Stimulated activated CD4-positive, alpha-beta T cell treated with anti-CD3 and anti-CD28 coated beads, Interleukin-15, amount 100 ng/mL, for 1 hour (primary cell): ENCODE measurements at regions not wholly inside any gene's neighbourhood (a gene's known extent, or its start where the extent isn't known, plus 50 kb on each side); places are given as distances from the start of the nearest gene placed in this dataset.

Source experiments
- DNase-seq, 2 donors: peaks; one replicate each; pipeline ENCODE4 v3.0.0-alpha.2; 2020; ENCODE audit warnings: low read depth in 1 of 2, low spot score in 1 of 2

- no peak for DNase-seq
These were observed 51.4 kb upstream of the ITM2B start for GRCh38 chr13:48181482-48182145.

DNA sequence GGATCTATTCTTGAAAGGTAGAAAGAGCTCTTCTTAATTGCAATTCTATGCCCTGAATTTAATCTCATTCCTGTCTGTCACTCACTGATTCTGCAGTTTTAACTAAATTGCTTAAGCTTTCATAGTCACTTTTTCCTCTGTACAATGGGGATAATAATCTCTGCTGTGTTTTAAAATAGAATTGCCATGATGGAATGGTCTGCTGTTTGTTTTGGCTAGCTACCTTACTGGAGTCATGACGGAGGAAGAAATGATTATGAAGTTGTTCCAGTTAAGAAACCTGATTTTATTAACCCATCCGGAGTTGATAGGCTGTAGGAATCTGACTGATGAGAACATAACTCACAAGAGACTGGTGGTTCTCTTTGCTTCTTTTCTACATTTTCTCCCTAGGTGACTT is 54.9 kb upstream of the ITM2B start:
- no peak for DNase-seq

DNA sequence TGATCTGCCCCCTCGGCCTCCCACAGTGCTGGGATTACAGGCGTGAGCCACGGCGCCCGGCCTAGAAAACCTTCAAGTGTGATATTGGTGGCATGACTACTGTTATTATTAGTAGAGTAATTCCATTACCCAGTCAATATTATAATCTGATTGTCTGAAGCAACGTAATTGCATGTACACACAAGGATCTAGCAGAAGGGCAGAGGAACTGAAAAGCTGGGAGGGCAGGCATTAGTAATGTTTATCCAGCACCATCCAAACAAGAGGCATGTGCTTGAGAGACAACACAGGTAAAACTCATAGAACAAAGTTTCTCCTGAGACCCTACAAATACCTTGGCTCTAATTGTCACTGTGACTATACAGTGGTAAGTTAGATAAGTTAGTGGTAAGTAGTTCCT is 56.2 kb upstream of the ITM2B start:
- DNase-seq: no peak

DNA sequence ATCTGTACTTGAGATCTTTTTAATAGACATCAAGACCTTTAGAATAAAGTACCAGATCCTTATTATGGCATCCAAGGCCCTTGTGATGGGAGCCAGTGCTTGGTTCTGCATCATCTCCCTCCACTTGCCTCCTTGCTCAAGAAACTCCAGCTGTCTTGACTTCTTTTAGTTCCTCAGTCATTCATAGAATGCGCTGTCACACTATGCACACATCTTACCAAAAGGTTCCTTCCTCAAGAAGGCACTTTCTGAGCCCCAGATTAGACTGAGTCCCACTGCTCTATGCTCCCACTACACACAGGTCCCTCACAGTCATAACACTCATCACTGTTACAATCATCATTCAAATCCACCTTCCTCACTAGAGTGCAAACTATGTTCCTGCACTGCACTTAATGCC is 57.8 kb upstream of the ITM2B start:
- no peak for DNase-seq

GRCh38 chr13:48167866-48168265 is 65.1 kb upstream of the ITM2B start:
- DNase-seq: no peak

DNA sequence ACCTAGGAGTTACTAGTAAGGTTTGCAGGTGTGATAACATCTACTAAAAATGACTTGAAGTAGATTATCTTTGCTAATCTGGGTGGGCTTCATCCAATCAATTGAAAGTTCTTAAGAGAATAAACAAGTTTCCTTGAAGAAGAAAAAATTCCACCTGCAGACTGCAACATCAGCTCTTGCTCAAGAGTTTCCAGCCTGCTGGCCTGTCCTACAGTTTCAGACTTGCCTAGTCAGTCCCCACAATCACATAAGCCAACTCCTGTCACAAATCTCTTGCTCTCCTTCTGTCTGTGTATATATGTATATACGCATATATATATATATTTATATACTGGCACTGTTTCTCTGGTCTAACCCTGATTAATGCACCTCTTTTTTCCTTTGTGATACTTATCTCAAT is 67.3 kb upstream of the ITM2B start:
- DNase-seq: no peak

- no peak for DNase-seq
These were observed 67.9 kb upstream of the ITM2B start for GRCh38 chr13:48165063-48165462.

DNA sequence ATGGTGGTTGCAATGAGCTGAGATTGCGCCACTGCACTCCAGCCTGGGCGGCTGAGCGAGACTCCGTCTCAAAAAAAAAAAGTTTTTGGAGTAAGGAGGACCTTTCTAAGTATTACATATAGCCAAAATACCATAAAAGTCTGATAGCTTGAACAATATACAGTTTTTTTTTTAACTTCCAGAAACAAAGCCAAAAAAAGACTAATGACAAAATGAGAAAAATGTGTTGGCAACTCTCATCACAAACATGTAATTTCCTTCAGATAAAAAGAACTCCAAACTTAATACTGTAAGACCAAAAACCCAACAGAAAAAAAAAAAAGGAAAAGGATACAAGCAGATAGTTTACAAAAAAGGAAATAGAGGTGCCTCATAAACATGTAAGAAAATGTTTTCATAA is 68.2 kb upstream of the MED4 start:
- no peak for DNase-seq

DNA sequence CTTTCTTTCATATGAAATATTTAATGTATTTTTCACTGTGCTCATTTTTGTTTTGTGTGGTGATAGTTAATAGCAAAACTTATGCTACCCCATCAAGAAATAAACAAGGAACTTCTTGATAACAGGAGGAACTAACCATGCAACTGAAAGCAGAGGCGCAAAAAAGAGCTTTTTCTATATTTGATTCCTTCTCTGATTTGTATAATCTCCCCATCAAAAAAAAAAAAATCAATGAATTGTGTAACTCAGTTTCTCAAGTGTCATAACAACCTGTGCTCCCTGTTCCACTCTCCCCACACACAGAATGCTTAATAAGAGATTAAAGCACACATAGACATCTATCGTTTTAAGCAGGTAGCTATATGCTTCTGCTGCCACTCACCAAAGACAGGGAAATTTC is 67.3 kb upstream of the MED4 start:
- no peak for DNase-seq

- DNase-seq: no peak
These were observed 66.8 kb upstream of the MED4 start for GRCh38 chr13:48161530-48162179.

- no peak for DNase-seq
These were observed 65.8 kb upstream of the MED4 start for GRCh38 chr13:48160606-48161278.

- DNase-seq: no peak
These were observed 64.9 kb upstream of the MED4 start for GRCh38 chr13:48159826-48160225.

DNA sequence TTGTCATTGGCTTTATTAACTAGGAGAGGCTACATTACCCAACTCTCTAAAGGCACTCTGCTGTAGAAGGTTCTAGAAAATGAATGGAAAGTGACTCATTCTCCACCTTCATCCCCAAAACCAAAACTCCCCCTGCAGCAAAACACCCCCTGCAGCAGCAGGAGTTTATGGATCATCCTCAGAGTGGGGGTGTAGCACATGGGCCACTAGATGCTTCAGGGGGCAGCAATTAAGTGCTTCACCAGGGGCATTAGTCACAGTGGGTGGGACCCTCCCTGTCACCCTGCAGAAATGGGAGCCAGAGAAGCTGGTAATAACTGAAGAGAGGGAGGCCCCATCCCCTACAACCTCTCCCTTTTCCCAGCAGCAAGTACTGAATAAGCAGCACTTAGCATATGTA is 64.5 kb upstream of the MED4 start:
- no peak for DNase-seq

DNA sequence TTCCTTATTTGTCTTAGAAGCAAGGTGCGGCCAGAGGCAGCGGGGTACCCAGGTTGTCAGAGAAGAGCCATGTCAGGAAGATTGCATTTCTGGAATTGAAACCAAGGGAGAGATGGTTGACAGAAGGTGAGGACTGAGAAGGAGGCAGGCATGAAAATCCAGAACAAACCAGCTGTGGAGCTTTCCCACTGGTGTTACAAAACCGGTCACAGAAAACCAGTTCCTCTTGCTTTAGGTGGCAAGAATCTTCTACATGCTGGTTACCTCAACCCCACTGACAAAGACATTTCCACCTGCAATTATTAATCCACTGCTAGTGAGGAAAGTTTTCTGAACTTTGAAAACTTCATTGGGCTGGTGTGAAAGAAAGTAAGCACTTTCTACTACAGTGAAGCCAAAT is 64.0 kb upstream of the MED4 start:
- no peak for DNase-seq

DNA sequence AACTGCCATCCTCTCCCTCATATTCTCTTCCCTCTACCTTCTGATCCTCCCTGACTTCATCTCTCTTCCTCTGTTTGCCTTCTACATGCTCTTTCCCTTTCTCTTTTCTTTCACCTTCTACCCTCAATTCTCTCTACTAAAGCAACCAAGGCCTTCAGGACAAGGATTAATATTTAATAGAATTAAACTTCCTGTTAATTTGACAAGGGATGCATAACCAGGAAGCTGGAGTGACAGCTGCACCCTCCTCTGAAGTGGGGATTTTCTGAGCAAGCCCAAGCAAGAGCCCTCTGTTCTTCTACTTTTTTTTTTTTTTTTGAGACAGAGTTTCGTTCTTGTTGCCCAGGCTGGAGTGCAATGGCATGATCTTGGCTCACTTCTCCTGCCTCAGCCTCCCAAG is 63.4 kb upstream of the MED4 start:
- DNase-seq: no peak

DNA sequence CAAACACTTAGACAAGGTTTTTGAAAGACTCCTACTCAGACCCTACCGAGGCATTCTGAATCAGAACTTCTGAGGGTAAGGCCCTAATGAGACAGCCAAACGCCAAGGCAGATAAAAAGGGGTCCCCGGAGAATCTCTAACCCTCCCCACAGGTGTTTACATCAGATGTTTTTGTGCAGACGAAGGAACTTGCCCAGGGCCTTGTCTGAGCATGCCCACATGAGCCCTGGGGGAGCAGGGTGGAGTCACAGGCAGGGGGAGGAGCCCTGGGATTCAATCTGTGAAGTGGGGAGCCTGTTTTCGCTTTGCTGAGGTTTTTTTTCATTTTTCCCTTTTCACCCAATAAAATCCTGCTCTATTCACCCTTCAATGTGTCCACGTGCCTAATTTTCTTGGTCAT is 61.6 kb upstream of the MED4 start:
- peak; percentile 48 to 56 for DNase-seq

GRCh38 chr13:48155848-48156247 is 60.9 kb upstream of the MED4 start:
- no peak for DNase-seq

GRCh38 chr13:48154671-48155070 is 59.8 kb upstream of the MED4 start:
- DNase-seq: no peak

DNA sequence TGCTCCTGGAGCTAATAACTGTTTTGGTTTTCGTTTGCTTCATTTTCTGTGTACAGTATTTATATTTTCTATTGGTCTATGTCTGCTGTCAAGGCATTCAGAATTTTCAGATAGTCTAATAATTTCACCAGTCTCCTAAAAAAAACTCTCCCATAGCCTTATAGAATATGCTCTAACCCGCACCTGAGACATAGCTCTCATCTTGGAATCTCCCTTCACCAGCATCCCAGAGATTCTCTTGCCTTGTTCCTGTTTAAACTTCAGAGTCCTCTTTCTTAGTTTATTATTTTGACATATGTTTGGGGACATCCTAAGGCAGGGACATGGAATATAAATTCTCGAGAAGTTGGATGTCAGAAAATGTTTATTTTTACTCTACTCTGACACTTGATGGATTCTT is 58.3 kb upstream of the MED4 start:
- DNase-seq: no peak

DNA sequence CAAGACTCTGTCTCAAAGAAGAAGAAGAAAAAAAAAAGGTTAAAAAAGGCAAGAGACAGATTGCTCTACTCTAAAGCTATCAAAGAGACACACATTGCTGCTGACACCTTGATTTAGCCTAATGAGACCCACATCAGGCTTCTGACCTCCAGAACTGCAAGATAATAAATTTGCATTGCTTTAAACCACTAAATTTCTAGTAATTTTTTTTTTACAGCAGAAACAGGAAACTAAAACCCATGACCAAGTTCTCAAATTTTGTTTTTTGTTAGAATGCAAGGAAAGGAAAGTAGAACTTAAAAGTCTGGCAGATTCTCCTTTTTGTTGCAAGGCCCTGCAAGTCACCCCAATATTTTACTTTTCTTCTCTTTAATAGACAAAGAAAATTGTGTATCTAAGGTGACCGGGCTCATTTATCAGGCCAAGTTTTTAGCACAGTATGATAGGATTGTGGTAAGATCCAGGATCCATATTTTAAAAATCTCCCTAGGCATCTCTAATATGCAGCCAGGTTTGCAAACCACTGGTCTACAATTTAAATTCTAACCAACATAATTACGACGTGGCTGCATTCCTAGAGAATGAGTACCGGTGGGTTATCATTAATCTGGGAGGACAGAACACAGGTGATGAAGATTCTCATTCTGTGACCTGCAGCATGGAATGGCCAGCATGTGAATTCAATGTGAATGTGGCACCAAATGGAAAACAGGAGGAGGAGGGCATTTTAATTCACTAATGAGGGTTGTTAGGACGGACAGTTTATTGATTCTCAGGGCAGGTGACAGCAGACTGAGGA is 56.7 kb upstream of the MED4 start:
- DNase-seq: no peak

DNA sequence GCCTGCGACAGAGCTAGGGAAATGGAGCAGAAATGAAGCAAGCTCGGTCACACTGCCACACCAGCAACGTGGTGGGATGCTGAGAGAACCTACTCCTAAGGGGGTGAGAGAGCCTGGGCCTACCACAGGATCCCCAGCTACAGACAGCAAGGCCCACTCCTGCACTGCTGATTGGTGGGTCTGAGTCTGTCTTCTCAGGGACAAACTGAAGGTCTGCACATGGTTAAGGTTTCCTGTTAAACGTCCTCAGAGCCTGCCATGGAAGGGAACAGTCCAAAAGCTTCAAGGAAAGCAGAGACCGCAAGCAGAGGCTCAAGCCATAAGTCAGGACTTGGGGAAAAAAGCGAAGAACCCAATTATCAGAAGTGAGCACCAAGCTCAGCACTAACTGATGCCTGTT is 53.5 kb upstream of the MED4 start:
- DNase-seq: no peak

DNA sequence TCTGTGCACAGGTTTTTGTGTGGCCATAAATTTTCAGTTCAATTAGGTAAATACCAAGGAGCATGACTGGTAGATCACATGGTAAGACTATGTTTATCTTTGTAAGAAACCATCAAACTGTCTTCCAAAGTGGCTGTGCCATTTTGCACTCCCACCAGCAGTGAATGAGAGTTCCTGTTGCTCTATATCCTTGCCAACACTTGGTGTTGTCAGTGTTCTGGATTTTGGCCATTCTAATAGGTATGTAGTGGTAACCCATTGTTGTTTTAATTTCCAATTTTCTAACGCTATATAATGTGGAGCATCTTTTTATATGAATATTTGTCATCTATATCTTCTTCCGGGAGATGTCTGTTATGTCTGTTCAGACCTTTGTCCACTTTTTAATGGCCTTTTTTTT is 51.7 kb upstream of the MED4 start:
- no peak for DNase-seq
